22Rv1 (cell line): ENCODE measurements at regions not wholly inside any gene's neighbourhood (a gene's known extent, or its start where the extent isn't known, plus 50 kb on each side); places are given as distances from the start of the nearest gene placed in this dataset.

ENCODE experiments used
- H3K27ac ChIP-seq: fragments of 450-650 bp; 2 replicates; pipeline ENCODE4 v1.5.1; 2017
- CTCF ChIP-seq: fragments of 450-650 bp; IDR thresholded peaks from 2 replicates; pipeline ENCODE4 v1.5.1; 2017; ENCODE audit warnings: mild to moderate bottlenecking
- ZFX ChIP-seq: fragments of 450-650 bp; IDR thresholded peaks from 2 replicates; pipeline ENCODE4 v1.6.1; 2017; ENCODE audit warnings: antibody characterized with exemption, borderline replicate concordance

- no peak overlapping the region for H3K27ac ChIP-seq
- TF ChIP-seq ZFX = no peak
- TF ChIP-seq CTCF = no peak
Observed at GRCh38 chr10:64076322-64076940, 555.2 kb downstream of the REEP3 start.

- TF ChIP-seq CTCF (no peak), ZFX (no peak)
- H3K27ac ChIP-seq = no peak overlapping the region
Observed at GRCh38 chr10:64079341-64079740, 558.1 kb downstream of the REEP3 start.

GRCh38 chr10:64080071-64080470 is 558.9 kb downstream of the REEP3 start:
- TF ChIP-seq ZFX (no peak), CTCF (no peak)
- H3K27ac ChIP-seq = no peak overlapping the region

GRCh38 chr10:64081947-64082482 is 560.8 kb downstream of the REEP3 start:
- H3K27ac ChIP-seq = no peak overlapping the region
- TF ChIP-seq ZFX = no peak
- TF ChIP-seq CTCF = no peak

GRCh38 chr10:64086083-64086767 is 565.0 kb downstream of the REEP3 start:
- TF ChIP-seq CTCF (no peak), ZFX (no peak)
- no peak overlapping the region for H3K27ac ChIP-seq

DNA sequence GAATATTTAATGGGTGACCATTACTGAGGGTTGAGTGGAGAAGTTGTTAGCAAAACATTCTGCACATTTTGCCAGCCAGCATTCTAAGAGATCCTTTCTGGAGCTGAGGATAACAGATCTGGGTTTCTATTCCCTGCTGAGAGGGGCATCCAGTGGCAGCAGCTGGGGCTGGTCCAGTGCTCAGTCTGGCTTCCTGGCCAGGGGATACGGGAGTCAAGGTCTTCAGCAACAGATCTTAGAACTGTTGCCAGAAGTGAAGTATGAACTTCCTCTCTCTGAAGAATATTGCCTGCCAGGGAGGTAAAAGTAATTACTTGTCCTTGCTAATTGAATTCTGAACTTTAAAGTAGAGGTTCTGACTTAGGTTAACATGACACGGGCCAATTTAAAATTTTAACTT is 568.4 kb downstream of the REEP3 start:
- TF ChIP-seq ZFX = no peak
- TF ChIP-seq CTCF = no peak

DNA sequence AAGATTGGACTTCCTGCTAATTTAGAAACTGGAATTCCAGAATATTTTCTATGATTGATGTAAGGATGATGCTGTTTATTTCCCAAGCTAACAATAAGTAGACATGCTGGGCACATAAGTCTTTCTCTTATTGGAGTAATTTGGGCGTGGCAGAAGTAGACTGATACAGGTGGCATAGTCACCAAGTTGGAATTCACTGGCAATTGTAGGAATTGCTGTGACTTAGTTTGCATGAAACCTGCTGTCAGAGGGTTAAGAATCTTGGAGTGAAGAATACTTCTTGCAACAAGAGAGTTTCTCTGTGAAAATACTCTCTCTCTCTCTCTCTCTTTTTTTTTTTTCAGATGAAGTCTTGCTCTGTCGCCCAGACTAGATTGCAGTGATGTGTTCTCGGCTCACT is 569.7 kb downstream of the REEP3 start:
- H3K27ac ChIP-seq = no peak overlapping the region
- no peak for TF ChIP-seq CTCF
- TF ChIP-seq ZFX = no peak

More for the DNA sequence above, 568.4 kb downstream of the REEP3 start:
- H3K27ac ChIP-seq = no peak overlapping the region
